GM12873 (cell line): ENCODE measurements at regions not wholly inside any gene's neighbourhood (a gene's known extent, or its start where the extent isn't known, plus 50 kb on each side); places are given as distances from the start of the nearest gene placed in this dataset.

ENCODE experiments used
- CTCF ChIP-seq: IDR thresholded peaks from 2 replicates; pipeline ENCODE4 v1.5.1; 2012; ENCODE audit warnings: low read depth, mild to moderate bottlenecking, moderate library complexity, low read length, control low read depth; ENCODE audit not compliant: insufficient read depth; ENCODE audit errors: missing control alignments

GRCh38 chr2:49259926-49260325 is 105.6 kb upstream of the FSHR start:
- TF ChIP-seq CTCF: no peak

GRCh38 chr2:49255409-49255971 is 101.2 kb upstream of the FSHR start:
- no peak for TF ChIP-seq CTCF

GRCh38 chr2:49254401-49254800 is 100.1 kb upstream of the FSHR start:
- TF ChIP-seq CTCF: no peak

- TF ChIP-seq CTCF: no peak
These were observed 97.5 kb upstream of the FSHR start for GRCh38 chr2:49251766-49252165.

- TF ChIP-seq CTCF: no peak
These were observed 96.9 kb upstream of the FSHR start for GRCh38 chr2:49251251-49251650.

GRCh38 chr2:49248506-49248905 is 94.2 kb upstream of the FSHR start:
- no peak for TF ChIP-seq CTCF

GRCh38 chr2:49241991-49242390 is 87.7 kb upstream of the FSHR start:
- no peak for TF ChIP-seq CTCF
